ENCODE measurements at regions not wholly inside any gene's neighbourhood (a gene's known extent, or its start where the extent isn't known, plus 50 kb on each side); places are given as distances from the start of the nearest gene placed in this dataset.

- FAIRE-seq: no peak
- DNase-seq (ENCODE audit: insufficient read length, low spot score): no peak
- no peak for TF ChIP-seq POLR2A (IDR thresholded peaks at IDR 0.05; ENCODE audit: low read depth, low read length)
- TF ChIP-seq POLR2AphosphoS5 (IDR thresholded peaks at IDR 0.05; ENCODE audit: low read depth, low read length): no peak
- no peak for TF ChIP-seq POU2F2 (IDR thresholded peaks at IDR 0.05; ENCODE audit: low read depth, low read length)
- TF ChIP-seq PAX5 (IDR thresholded peaks at IDR 0.05; ENCODE audit: insufficient read depth, low read length, severe bottlenecking): no peak
- TF ChIP-seq TAF1 (IDR thresholded peaks at IDR 0.05; ENCODE audit: low read depth, low read length): no peak
- TF ChIP-seq SPI1 (IDR thresholded peaks at IDR 0.05; ENCODE audit: low read depth, low read length): no peak
Measured at GRCh38 chr18:1394966-1395365, 490.3 kb downstream of the ADCYAP1 start.

GRCh38 chr18:1408376-1408775 is 503.7 kb downstream of the ADCYAP1 start:
- FAIRE-seq (no peak), DNase-seq (ENCODE audit: insufficient read length, low spot score) (no peak)
- no peak for TF ChIP-seq TAF1 (IDR thresholded peaks at IDR 0.05; ENCODE audit: low read depth, low read length)
- no peak for TF ChIP-seq POLR2A (IDR thresholded peaks at IDR 0.05; ENCODE audit: low read depth, low read length)
- no peak for TF ChIP-seq POLR2AphosphoS5 (IDR thresholded peaks at IDR 0.05; ENCODE audit: low read depth, low read length)
- no peak for TF ChIP-seq SPI1 (IDR thresholded peaks at IDR 0.05; ENCODE audit: low read depth, low read length)
- no peak for TF ChIP-seq POU2F2 (IDR thresholded peaks at IDR 0.05; ENCODE audit: low read depth, low read length)
- TF ChIP-seq PAX5 (IDR thresholded peaks at IDR 0.05; ENCODE audit: insufficient read depth, low read length, severe bottlenecking): no peak

DNA sequence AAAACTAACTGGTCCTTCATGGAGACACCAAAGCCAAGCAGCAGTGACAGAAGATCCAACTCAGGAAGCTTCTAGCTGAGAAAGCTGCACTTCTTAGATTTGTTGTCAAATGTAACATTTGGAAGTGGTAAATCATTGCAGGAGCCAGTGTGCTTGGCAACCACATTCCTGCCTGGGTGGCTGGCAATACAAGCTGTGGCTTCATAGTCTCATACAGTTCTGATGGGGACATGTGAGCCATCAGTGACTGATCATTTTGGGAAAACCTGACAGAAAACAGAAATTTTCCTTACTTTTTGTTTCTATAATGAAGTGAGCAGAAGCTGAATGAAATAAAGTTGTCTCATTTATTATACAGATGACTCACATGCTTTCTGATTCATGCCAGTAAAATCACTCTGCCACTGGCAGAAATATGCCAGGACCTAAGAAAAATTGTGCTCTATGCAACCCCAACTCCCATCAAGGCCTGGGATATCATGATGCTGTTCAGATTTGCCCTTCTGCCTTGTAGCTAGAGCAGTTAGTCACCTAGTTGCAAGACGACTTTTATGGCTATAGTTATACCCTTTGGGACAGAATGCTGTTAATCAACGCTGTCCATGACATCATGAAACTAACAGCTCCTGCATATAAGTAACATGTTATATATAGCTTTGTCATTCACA is 508.1 kb downstream of the ADCYAP1 start:
- TF ChIP-seq POU2F2 (IDR thresholded peaks at IDR 0.05; ENCODE audit: low read depth, low read length): no peak
- no peak for FAIRE-seq
- no peak for DNase-seq (ENCODE audit: insufficient read length, low spot score)

DNA sequence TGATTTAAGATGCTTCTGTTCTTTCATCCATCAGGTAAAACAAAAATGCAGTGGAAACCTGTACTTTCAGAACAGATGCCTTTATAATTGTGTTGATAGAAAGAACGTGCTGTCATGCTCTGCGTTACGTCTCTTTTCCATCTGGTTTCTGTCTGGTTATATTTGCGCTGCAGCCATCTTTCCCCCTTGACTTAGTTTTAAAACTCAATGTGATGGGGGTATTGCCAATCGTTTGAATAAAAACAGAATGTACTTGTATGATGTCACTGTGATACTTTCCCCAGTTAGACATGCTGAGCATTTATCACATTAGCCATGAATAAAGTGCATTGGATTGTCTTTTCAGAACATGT is 508.6 kb downstream of the ADCYAP1 start:
- DNase-seq (ENCODE audit: insufficient read length, low spot score): no peak
- FAIRE-seq: no peak
- TF ChIP-seq PAX5 (IDR thresholded peaks at IDR 0.05; ENCODE audit: insufficient read depth, low read length, severe bottlenecking) (no peak), SPI1 (IDR thresholded peaks at IDR 0.05; ENCODE audit: low read depth, low read length) (no peak)

GRCh38 chr18:1416074-1416473 is 511.4 kb downstream of the ADCYAP1 start:
- DNase-seq (ENCODE audit: insufficient read length, low spot score) (no peak), FAIRE-seq (no peak)
- TF ChIP-seq POLR2AphosphoS5 (IDR thresholded peaks at IDR 0.05; ENCODE audit: low read depth, low read length): no peak
- TF ChIP-seq TAF1 (IDR thresholded peaks at IDR 0.05; ENCODE audit: low read depth, low read length): no peak

GRCh38 chr18:1421502-1421901 is 516.8 kb downstream of the ADCYAP1 start:
- no peak for FAIRE-seq
- no peak for DNase-seq (ENCODE audit: insufficient read length, low spot score)
- TF ChIP-seq SPI1 (IDR thresholded peaks at IDR 0.05; ENCODE audit: low read depth, low read length): no peak
- TF ChIP-seq POLR2AphosphoS5 (IDR thresholded peaks at IDR 0.05; ENCODE audit: low read depth, low read length): no peak
- TF ChIP-seq POU2F2 (IDR thresholded peaks at IDR 0.05; ENCODE audit: low read depth, low read length): no peak
- no peak for TF ChIP-seq TAF1 (IDR thresholded peaks at IDR 0.05; ENCODE audit: low read depth, low read length)
- no peak for TF ChIP-seq PAX5 (IDR thresholded peaks at IDR 0.05; ENCODE audit: insufficient read depth, low read length, severe bottlenecking)
- TF ChIP-seq POLR2A (IDR thresholded peaks at IDR 0.05; ENCODE audit: low read depth, low read length): no peak

DNA sequence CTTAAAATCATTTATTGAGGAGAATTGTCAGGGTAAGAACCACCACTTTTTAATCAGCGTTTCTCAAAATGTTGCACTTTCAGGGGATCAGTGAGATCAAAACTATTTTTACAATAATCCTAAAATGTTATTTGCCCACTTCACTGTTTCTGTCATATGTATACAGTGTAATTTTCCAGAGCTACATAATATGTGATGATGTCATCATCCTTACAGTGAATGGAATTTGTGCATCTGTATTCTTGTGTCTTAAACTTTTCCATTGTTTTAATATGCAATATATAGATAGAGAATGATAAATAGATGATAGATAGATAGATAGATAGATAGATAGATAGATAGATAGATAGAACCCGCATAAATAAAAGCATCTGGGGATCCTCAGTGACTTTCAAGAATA is 518.0 kb downstream of the ADCYAP1 start:
- FAIRE-seq: no peak
- DNase-seq (ENCODE audit: insufficient read length, low spot score): no peak
- no peak for TF ChIP-seq SPI1 (IDR thresholded peaks at IDR 0.05; ENCODE audit: low read depth, low read length)
- TF ChIP-seq POLR2AphosphoS5 (IDR thresholded peaks at IDR 0.05; ENCODE audit: low read depth, low read length): no peak
- no peak for TF ChIP-seq PAX5 (IDR thresholded peaks at IDR 0.05; ENCODE audit: insufficient read depth, low read length, severe bottlenecking)
- no peak for TF ChIP-seq TAF1 (IDR thresholded peaks at IDR 0.05; ENCODE audit: low read depth, low read length)
- no peak for TF ChIP-seq POU2F2 (IDR thresholded peaks at IDR 0.05; ENCODE audit: low read depth, low read length)
- no peak for TF ChIP-seq POLR2A (IDR thresholded peaks at IDR 0.05; ENCODE audit: low read depth, low read length)

DNA sequence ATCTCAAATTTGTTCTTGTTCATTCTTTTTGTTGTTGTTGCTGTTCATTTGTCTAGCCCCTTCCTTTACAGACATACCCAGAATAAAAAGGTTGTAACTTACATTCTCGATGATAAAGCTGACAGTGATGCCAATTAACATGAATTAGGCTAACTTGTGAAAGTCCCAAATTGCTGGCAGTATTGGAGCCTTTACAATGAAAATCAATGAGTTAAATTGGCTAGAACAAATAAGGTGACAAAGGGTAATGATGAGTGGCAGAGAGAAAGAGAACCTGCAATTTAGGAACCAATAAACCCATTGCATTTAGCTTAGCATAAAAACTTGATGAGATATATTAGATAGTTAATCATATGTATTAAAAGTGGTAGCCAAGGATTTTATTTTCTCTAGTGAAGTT is 521.0 kb downstream of the ADCYAP1 start:
- DNase-seq (ENCODE audit: insufficient read length, low spot score): no peak
- FAIRE-seq: no peak
- no peak for TF ChIP-seq POLR2A (IDR thresholded peaks at IDR 0.05; ENCODE audit: low read depth, low read length)
- no peak for TF ChIP-seq TAF1 (IDR thresholded peaks at IDR 0.05; ENCODE audit: low read depth, low read length)
- TF ChIP-seq PAX5 (IDR thresholded peaks at IDR 0.05; ENCODE audit: insufficient read depth, low read length, severe bottlenecking): no peak
- no peak for TF ChIP-seq POU2F2 (IDR thresholded peaks at IDR 0.05; ENCODE audit: low read depth, low read length)
- no peak for TF ChIP-seq SPI1 (IDR thresholded peaks at IDR 0.05; ENCODE audit: low read depth, low read length)
- TF ChIP-seq POLR2AphosphoS5 (IDR thresholded peaks at IDR 0.05; ENCODE audit: low read depth, low read length): no peak

DNA sequence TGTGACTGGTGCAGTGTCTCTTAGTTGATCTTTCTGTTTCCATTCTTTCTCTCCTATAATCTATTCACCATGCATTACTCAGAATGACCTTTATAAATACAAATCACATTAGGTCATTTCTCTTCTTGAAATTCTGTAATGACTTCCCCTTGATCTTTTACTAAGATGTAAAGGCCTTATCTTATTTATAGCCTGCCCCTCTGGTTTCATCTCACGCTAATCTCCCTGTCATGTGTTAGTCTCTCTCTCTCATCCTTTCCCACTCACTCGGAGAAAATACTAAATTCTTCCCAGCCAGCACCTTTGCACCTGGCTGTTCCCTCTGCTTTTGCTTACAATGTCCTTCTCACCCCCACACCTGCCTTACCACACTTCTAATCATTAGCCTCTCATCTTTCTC is 530.8 kb downstream of the ADCYAP1 start:
- FAIRE-seq (no peak), DNase-seq (ENCODE audit: insufficient read length, low spot score) (no peak)
- TF ChIP-seq TAF1 (IDR thresholded peaks at IDR 0.05; ENCODE audit: low read depth, low read length) (no peak), PAX5 (IDR thresholded peaks at IDR 0.05; ENCODE audit: insufficient read depth, low read length, severe bottlenecking) (no peak), SPI1 (IDR thresholded peaks at IDR 0.05; ENCODE audit: low read depth, low read length) (no peak), POU2F2 (IDR thresholded peaks at IDR 0.05; ENCODE audit: low read depth, low read length) (no peak), POLR2AphosphoS5 (IDR thresholded peaks at IDR 0.05; ENCODE audit: low read depth, low read length) (no peak), POLR2A (IDR thresholded peaks at IDR 0.05; ENCODE audit: low read depth, low read length) (no peak)

GRCh38 chr18:1436199-1436598 is 531.5 kb downstream of the ADCYAP1 start:
- FAIRE-seq (no peak), DNase-seq (ENCODE audit: insufficient read length, low spot score) (no peak)
- TF ChIP-seq SPI1 (IDR thresholded peaks at IDR 0.05; ENCODE audit: low read depth, low read length) (no peak), POU2F2 (IDR thresholded peaks at IDR 0.05; ENCODE audit: low read depth, low read length) (no peak), POLR2AphosphoS5 (IDR thresholded peaks at IDR 0.05; ENCODE audit: low read depth, low read length) (no peak), PAX5 (IDR thresholded peaks at IDR 0.05; ENCODE audit: insufficient read depth, low read length, severe bottlenecking) (no peak), TAF1 (IDR thresholded peaks at IDR 0.05; ENCODE audit: low read depth, low read length) (no peak), POLR2A (IDR thresholded peaks at IDR 0.05; ENCODE audit: low read depth, low read length) (no peak)

Data from GM12891 (cell line).